ENCODE measurements at regions not wholly inside any gene's neighbourhood (a gene's known extent, or its start where the extent isn't known, plus 50 kb on each side); places are given as distances from the start of the nearest gene placed in this dataset.

DNA sequence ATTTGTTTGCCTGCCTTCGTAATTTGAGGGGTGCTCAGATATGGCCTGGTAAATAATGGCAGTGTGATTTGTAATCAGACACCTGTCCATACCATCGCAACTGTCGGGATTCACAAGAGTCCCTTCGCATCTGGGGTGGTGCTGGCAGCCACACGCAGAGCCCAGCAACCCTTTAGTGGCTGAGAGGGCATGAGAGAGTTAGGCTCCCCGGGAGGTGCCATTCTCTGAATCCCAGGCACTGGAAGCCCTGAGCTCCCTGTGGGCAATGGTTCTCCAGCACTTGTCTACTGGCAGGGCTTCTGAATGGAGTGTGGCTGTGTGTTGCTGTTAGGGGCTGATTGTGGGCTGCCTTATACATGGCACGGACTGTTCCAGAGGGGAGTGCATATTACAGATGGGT, 230.1 kb downstream of the EBLN2 start:
- TF ChIP-seq POLR2AphosphoS5 (IDR thresholded peaks at IDR 0.05) (no peak), POLR2A (IDR thresholded peaks at IDR 0.05) (no peak), EP300 (IDR thresholded peaks at IDR 0.05) (no peak)
- TF ChIP-seq, protein P1, sequence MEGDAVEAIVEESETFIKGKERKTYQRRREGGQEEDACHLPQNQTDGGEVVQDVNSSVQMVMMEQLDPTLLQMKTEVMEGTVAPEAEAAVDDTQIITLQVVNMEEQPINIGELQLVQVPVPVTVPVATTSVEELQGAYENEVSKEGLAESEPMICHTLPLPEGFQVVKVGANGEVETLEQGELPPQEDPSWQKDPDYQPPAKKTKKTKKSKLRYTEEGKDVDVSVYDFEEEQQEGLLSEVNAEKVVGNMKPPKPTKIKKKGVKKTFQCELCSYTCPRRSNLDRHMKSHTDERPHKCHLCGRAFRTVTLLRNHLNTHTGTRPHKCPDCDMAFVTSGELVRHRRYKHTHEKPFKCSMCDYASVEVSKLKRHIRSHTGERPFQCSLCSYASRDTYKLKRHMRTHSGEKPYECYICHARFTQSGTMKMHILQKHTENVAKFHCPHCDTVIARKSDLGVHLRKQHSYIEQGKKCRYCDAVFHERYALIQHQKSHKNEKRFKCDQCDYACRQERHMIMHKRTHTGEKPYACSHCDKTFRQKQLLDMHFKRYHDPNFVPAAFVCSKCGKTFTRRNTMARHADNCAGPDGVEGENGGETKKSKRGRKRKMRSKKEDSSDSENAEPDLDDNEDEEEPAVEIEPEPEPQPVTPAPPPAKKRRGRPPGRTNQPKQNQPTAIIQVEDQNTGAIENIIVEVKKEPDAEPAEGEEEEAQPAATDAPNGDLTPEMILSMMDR (IDR thresholded peaks at IDR 0.05): no peak
